Muscle of leg (tissue), 3 donors: ENCODE measurements at regions not wholly inside any gene's neighbourhood (a gene's known extent, or its start where the extent isn't known, plus 50 kb on each side); places are given as distances from the start of the nearest gene placed in this dataset.

Source experiments
- DNase-seq: peaks from one replicate; pipeline ENCODE4 v3.0.0; 2013
- H3K27ac ChIP-seq: one replicate; pipeline ENCODE4 v1.5.1; 2013; ENCODE audit warnings: mild to moderate bottlenecking, low read length, control low read depth
- H3K27me3 ChIP-seq: one replicate; pipeline ENCODE4 v1.6.1; 2013; ENCODE audit warnings: low read length; ENCODE audit not compliant: control insufficient read depth, insufficient read depth
- H3K36me3 ChIP-seq: one replicate; pipeline ENCODE4 v1.6.1; 2013; ENCODE audit warnings: low read length; ENCODE audit not compliant: control insufficient read depth, insufficient read depth
- H3K4me1 ChIP-seq: one replicate; pipeline ENCODE4 v1.6.1; 2013; ENCODE audit warnings: low read length; ENCODE audit not compliant: control insufficient read depth, insufficient read depth
- H3K4me3 ChIP-seq: one replicate; pipeline ENCODE4 v1.5.1; 2013; ENCODE audit warnings: low read length, control low read depth
- H3K9me3 ChIP-seq: replicated peaks from 2 replicates; pipeline ENCODE4 v1.6.1; 2013; ENCODE audit warnings: low read depth, low read length; ENCODE audit not compliant: control insufficient read depth
- WGBS: methylation state at CpG from one replicate; pipeline ENCODE4 v1.1.5; 2013; ENCODE audit warnings: missing lambda C conversion rate; ENCODE audit not compliant: insufficient coverage; 5-methylcytosine and 5-hydroxymethylcytosine counted together

- peaks cover 6% of the 10 kb centered on the region for H3K9me3 ChIP-seq
- H3K27ac ChIP-seq = no peak overlapping the region
- no peak for DNase-seq
- H3K27me3 ChIP-seq = no peaks in the 10 kb centered on the region
- H3K4me3 ChIP-seq = no peak overlapping the region
- H3K36me3 ChIP-seq = no peaks in the 10 kb centered on the region
- H3K4me1 ChIP-seq = no peaks in the 10 kb centered on the region
- 80% methylated on average over 2 of the region's 2 CpGs for WGBS
Observed at GRCh38 chr2:898319-898718, 52.3 kb upstream of the SNTG2 start.

- Histone ChIP-seq H3K27me3 (no peaks in the 10 kb centered on the region), H3K4me1 (no peaks in the 10 kb centered on the region), H3K36me3 (no peaks in the 10 kb centered on the region), H3K27ac (no peak overlapping the region), H3K4me3 (no peak overlapping the region), H3K9me3 (peaks cover 6% of the 10 kb centered on the region)
- no peak for DNase-seq
- 87% methylated on average over 2 of the region's 2 CpGs for WGBS
Observed at GRCh38 chr2:897091-897490, 53.6 kb upstream of the SNTG2 start.

GRCh38 chr2:893311-893710 lies 57.3 kb upstream of the SNTG2 start:
- H3K9me3 ChIP-seq = peaks cover 6% of the 10 kb centered on the region
- H3K4me1 ChIP-seq = no peaks in the 10 kb centered on the region
- no peak overlapping the region for H3K4me3 ChIP-seq
- H3K27me3 ChIP-seq = peaks cover 2% of the 10 kb centered on the region
- no peak overlapping the region for H3K27ac ChIP-seq
- WGBS = 30% methylated on average over 3 of the region's 7 CpGs
- no peak for DNase-seq
- no peaks in the 10 kb centered on the region for H3K36me3 ChIP-seq

- peaks cover 2% of the 10 kb centered on the region for H3K27me3 ChIP-seq
- 75% methylated on average over 8 of the region's 13 CpGs for WGBS
- H3K4me3 ChIP-seq = no peak overlapping the region
- H3K9me3 ChIP-seq = peaks cover 6% of the 10 kb centered on the region
- no peak overlapping the region for H3K27ac ChIP-seq
- H3K36me3 ChIP-seq = no peaks in the 10 kb centered on the region
- no peak for DNase-seq
- no peaks in the 10 kb centered on the region for H3K4me1 ChIP-seq
Observed at GRCh38 chr2:892892-893291, 57.8 kb upstream of the SNTG2 start.

GRCh38 chr2:892401-892800 lies 58.2 kb upstream of the SNTG2 start:
- H3K4me1 ChIP-seq = peaks cover 2% of the 10 kb centered on the region

GRCh38 chr2:891734-892133 lies 58.9 kb upstream of the SNTG2 start:
- Histone ChIP-seq H3K27ac (no peak overlapping the region), H3K4me1 (peaks cover 2% of the 10 kb centered on the region), H3K27me3 (peaks cover 3% of the 10 kb centered on the region), H3K9me3 (peaks cover under 1% of the 10 kb centered on the region), H3K4me3 (no peak overlapping the region), H3K36me3 (no peaks in the 10 kb centered on the region)
- WGBS = no CpG with 5 or more reads among the region's 4 CpGs
- no peak for DNase-seq

More at GRCh38 chr2:892401-892800, 58.2 kb upstream of the SNTG2 start:
- H3K4me3 ChIP-seq = no peak overlapping the region
- no peaks in the 10 kb centered on the region for H3K36me3 ChIP-seq
- 71% methylated on average over 11 of the region's 11 CpGs for WGBS
- no peak for DNase-seq
- H3K27me3 ChIP-seq = peaks cover 2% of the 10 kb centered on the region
- H3K9me3 ChIP-seq = peaks cover 6% of the 10 kb centered on the region
- no peak overlapping the region for H3K27ac ChIP-seq

GRCh38 chr2:890791-891190 lies 59.9 kb upstream of the SNTG2 start:
- DNase-seq = no peak
- H3K27ac ChIP-seq = no peak overlapping the region
- peaks cover 4% of the 10 kb centered on the region for H3K4me1 ChIP-seq
- no peaks in the 10 kb centered on the region for H3K36me3 ChIP-seq
- WGBS = 79% methylated on average over 6 of the region's 6 CpGs
- H3K27me3 ChIP-seq = peaks cover 8% of the 10 kb centered on the region
- no peaks in the 10 kb centered on the region for H3K9me3 ChIP-seq
- no peak overlapping the region for H3K4me3 ChIP-seq

- WGBS = 89% methylated on average over 2 of the region's 8 CpGs
Observed at GRCh38 chr2:890214-890613, 60.4 kb upstream of the SNTG2 start.

GRCh38 chr2:888906-889566 lies 61.6 kb upstream of the SNTG2 start:
- peaks cover 21% of the 10 kb centered on the region for H3K27me3 ChIP-seq
- no peak for DNase-seq
- no peaks in the 10 kb centered on the region for H3K36me3 ChIP-seq
- no peak overlapping the region for H3K4me3 ChIP-seq
- WGBS = 66% methylated on average over 7 of the region's 14 CpGs
- H3K9me3 ChIP-seq = no peaks in the 10 kb centered on the region
- no peak overlapping the region for H3K27ac ChIP-seq
- H3K4me1 ChIP-seq = peaks cover 9% of the 10 kb centered on the region

More at GRCh38 chr2:890214-890613, 60.4 kb upstream of the SNTG2 start:
- Histone ChIP-seq H3K27me3 (peaks cover 9% of the 10 kb centered on the region), H3K9me3 (no peaks in the 10 kb centered on the region), H3K27ac (no peak overlapping the region), H3K4me1 (peaks cover 4% of the 10 kb centered on the region), H3K36me3 (no peaks in the 10 kb centered on the region), H3K4me3 (no peak overlapping the region)
- no peak for DNase-seq

- Histone ChIP-seq H3K36me3 (no peaks in the 10 kb centered on the region), H3K27me3 (peaks cover 28% of the 10 kb centered on the region), H3K27ac (no peak overlapping the region), H3K4me1 (peaks cover 17% of the 10 kb centered on the region), H3K9me3 (no peaks in the 10 kb centered on the region), H3K4me3 (no peak overlapping the region)
- WGBS = 26% methylated on average over 6 of the region's 13 CpGs
- no peak for DNase-seq
Observed at GRCh38 chr2:888211-888801, 62.3 kb upstream of the SNTG2 start.
